ENCODE measurements at regions not wholly inside any gene's neighbourhood (a gene's known extent, or its start where the extent isn't known, plus 50 kb on each side); places are given as distances from the start of the nearest gene placed in this dataset.

- TF ChIP-seq CTCF (IDR thresholded peaks at IDR 0.05; ENCODE audit: insufficient read depth, low read length), result no peak
- no peak for TF ChIP-seq GABPA (IDR thresholded peaks at IDR 0.05; ENCODE audit: low read depth)
- no peak for TF ChIP-seq REST (IDR thresholded peaks at IDR 0.05; ENCODE audit: insufficient replicate concordance, low read depth)
- no peak for TF ChIP-seq POLR2AphosphoS5 (IDR thresholded peaks at IDR 0.05; ENCODE audit: low read depth)
- TF ChIP-seq SPI1 (IDR thresholded peaks at IDR 0.05; ENCODE audit: borderline replicate concordance, low read depth), result no peak
Observed at GRCh38 chr3:43173949-43174348, 68.1 kb upstream of the POMGNT2 start.

Measured in HL-60 (cell line).